Testis (tissue), 2 donors: ENCODE measurements at regions not wholly inside any gene's neighbourhood (a gene's known extent, or its start where the extent isn't known, plus 50 kb on each side); places are given as distances from the start of the nearest gene placed in this dataset.

Source experiments
- DNase-seq: peaks from one replicate; pipeline ENCODE4 v3.0.0-alpha.2; 2019
- H3K27ac ChIP-seq, 2 donors: fragments of 200-600 bp; sonication (generic); one replicate each; pipeline ENCODE4 v1.5.1; 2019
- H3K27me3 ChIP-seq: fragments of 200-600 bp; sonication (generic); one replicate; pipeline ENCODE4 v1.5.1; 2019
- H3K36me3 ChIP-seq: fragments of 200-600 bp; sonication (generic); one replicate; pipeline ENCODE4 v1.5.1; 2017; ENCODE audit warnings: low read depth; ENCODE audit errors: missing control alignments
- H3K4me1 ChIP-seq: fragments of 200-600 bp; sonication (generic); one replicate; pipeline ENCODE4 v1.5.1; 2019
- H3K4me3 ChIP-seq, 2 donors: fragments of 200-600 bp; sonication (generic); one replicate each; pipeline ENCODE4 v1.5.1; 2017 to 2019
- H3K9me3 ChIP-seq: fragments of 200-600 bp; sonication (generic); one replicate; pipeline ENCODE4 v1.5.1; 2017
- POLR2A ChIP-seq: fragments of 450-650 bp; IDR thresholded peaks from one replicate; pipeline ENCODE4 v1.6.1; 2017; ENCODE audit warnings: antibody characterized with exemption, mild to moderate bottlenecking, moderate library complexity
- WGBS, 2 donors: methylation state at CpG; one replicate each; pipeline ENCODE4 v1.1.5; 2018; 5-methylcytosine and 5-hydroxymethylcytosine counted together
- intact Hi-C: fragments of 100-400 bp; cut with DNase I; formaldehyde crosslinking; loops from one replicate; pipeline ENCODE4 v1.15.1; 2023; ENCODE audit warnings: low total_unique reads
- TF ChIP-seq, protein P1 (sequence below), 3 experiments: fragments of 450-650 bp in 2 of 3; fragments of 200-600 bp in 1 of 3; sonication (generic) in 1 of 3; IDR thresholded peaks; one replicate each; pipeline ENCODE4 v1.5.1; 2016 to 2019; ENCODE audit warnings: antibody characterized with exemption in 3 of 3, mild to moderate bottlenecking in 2 of 3, moderate library complexity in 1 of 3

GRCh38 chr10:80890146-80890545 lies 352.4 kb downstream of the SH2D4B start:
- no peaks in the 10 kb centered on the region for H3K9me3 ChIP-seq
- intact Hi-C loops = no loop called here
- H3K4me3 ChIP-seq = no peak overlapping the region
- no peak for DNase-seq
- TF ChIP-seq, protein P1, sequence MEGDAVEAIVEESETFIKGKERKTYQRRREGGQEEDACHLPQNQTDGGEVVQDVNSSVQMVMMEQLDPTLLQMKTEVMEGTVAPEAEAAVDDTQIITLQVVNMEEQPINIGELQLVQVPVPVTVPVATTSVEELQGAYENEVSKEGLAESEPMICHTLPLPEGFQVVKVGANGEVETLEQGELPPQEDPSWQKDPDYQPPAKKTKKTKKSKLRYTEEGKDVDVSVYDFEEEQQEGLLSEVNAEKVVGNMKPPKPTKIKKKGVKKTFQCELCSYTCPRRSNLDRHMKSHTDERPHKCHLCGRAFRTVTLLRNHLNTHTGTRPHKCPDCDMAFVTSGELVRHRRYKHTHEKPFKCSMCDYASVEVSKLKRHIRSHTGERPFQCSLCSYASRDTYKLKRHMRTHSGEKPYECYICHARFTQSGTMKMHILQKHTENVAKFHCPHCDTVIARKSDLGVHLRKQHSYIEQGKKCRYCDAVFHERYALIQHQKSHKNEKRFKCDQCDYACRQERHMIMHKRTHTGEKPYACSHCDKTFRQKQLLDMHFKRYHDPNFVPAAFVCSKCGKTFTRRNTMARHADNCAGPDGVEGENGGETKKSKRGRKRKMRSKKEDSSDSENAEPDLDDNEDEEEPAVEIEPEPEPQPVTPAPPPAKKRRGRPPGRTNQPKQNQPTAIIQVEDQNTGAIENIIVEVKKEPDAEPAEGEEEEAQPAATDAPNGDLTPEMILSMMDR (IDR thresholded peaks at IDR 0.05) = no peak
- TF ChIP-seq POLR2A = no peak
- 71 to 83% methylated on average over 1 of the region's 1 CpG for WGBS, 2 donors
- H3K27me3 ChIP-seq = no peaks in the 10 kb centered on the region
- H3K36me3 ChIP-seq = no peaks in the 10 kb centered on the region
- H3K4me1 ChIP-seq = no peaks in the 10 kb centered on the region
- no peak overlapping the region for H3K27ac ChIP-seq

DNA sequence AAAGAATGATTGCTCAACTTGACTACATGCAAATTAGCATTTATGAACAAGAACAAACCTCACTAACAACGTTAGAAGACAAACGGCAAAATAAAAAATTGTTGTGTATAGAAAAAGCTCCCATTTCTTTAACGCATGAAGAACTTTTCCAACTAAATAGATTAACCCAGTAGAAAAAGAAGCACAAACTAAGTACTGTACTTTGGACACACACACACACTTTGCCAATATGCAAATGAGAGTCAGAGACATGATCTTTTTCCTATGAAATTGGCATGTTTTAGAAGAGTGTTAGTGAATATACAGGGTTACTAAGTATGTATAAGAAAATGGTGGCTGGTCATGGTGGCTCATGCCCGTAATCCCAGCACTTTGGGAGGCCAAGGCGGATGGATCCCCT lies 355.6 kb downstream of the SH2D4B start:
- intact Hi-C loops = no loop called here
- Histone ChIP-seq H3K27me3 (no peaks in the 10 kb centered on the region), H3K9me3 (no peaks in the 10 kb centered on the region), H3K4me3 (no peak overlapping the region), H3K27ac (no peak overlapping the region), H3K36me3 (no peaks in the 10 kb centered on the region), H3K4me1 (no peaks in the 10 kb centered on the region)
- TF ChIP-seq, protein P1 (IDR thresholded peaks at IDR 0.05) = no peak
- no peak for TF ChIP-seq POLR2A
- 91% methylated on average over 5 of the region's 5 CpGs for WGBS, 2 donors
- DNase-seq = no peak

- DNase-seq = no peak
- Histone ChIP-seq H3K4me3 (no peak overlapping the region), H3K4me1 (no peaks in the 10 kb centered on the region), H3K9me3 (no peaks in the 10 kb centered on the region), H3K36me3 (no peaks in the 10 kb centered on the region), H3K27me3 (no peaks in the 10 kb centered on the region), H3K27ac (no peak overlapping the region)
- WGBS, 2 donors = 56 to 62% methylated on average over 3 of the region's 3 CpGs
- intact Hi-C loops = no loop called here
- TF ChIP-seq, protein P1 (IDR thresholded peaks at IDR 0.05) = no peak
- no peak for TF ChIP-seq POLR2A
Observed at GRCh38 chr10:80894311-80894791, 356.6 kb downstream of the SH2D4B start.

- Histone ChIP-seq H3K4me3 (no peak overlapping the region), H3K27me3 (no peaks in the 10 kb centered on the region), H3K36me3 (no peaks in the 10 kb centered on the region), H3K27ac (no peak overlapping the region), H3K9me3 (no peaks in the 10 kb centered on the region), H3K4me1 (no peaks in the 10 kb centered on the region)
- intact Hi-C loops = no loop called here
- no peak for TF ChIP-seq POLR2A
- TF ChIP-seq, protein P1 (IDR thresholded peaks at IDR 0.05) = no peak
- 65 to 73% methylated on average over 7 to 11 of the region's 11 CpGs for WGBS, 2 donors
- no peak for DNase-seq
Observed at GRCh38 chr10:80894797-80895467, 357.2 kb downstream of the SH2D4B start.

DNA sequence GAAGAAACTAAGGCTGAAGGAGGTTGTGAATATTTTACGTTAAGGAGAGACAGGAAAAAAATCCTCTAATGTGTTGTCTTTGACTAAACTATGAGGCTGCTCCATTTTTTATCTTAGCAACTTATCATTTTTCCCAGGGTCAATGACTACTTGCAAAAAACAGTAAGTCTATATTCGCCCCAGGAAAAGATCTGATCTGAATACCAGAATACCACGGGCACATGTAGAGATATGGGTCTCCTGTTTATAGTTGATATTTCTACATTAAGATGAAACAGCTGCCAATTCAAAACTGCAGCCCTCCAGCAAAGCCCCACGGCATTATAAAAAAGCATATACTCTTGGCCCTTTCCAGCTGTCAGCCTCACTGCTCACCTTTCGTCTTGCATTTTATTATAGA lies 358.4 kb downstream of the SH2D4B start:
- H3K27ac ChIP-seq = no peak overlapping the region
- H3K36me3 ChIP-seq = no peaks in the 10 kb centered on the region
- no peak overlapping the region for H3K4me3 ChIP-seq
- no peaks in the 10 kb centered on the region for H3K9me3 ChIP-seq
- DNase-seq = no peak
- H3K27me3 ChIP-seq = no peaks in the 10 kb centered on the region
- no peaks in the 10 kb centered on the region for H3K4me1 ChIP-seq
- 61 to 65% methylated on average over 5 of the region's 5 CpGs for WGBS, 2 donors
- TF ChIP-seq POLR2A = no peak
- TF ChIP-seq, protein P1 (IDR thresholded peaks at IDR 0.05) = no peak
- intact Hi-C loops = no loop called here
